NCI-H345 (cell line): ENCODE measurements at regions not wholly inside any gene's neighbourhood (a gene's known extent, or its start where the extent isn't known, plus 50 kb on each side); places are given as distances from the start of the nearest gene placed in this dataset.

ENCODE experiments used
- DNase-seq: peaks from one replicate; lab custom pipeline; 2025; lab: John Stamatoyannopoulos, UW

DNA sequence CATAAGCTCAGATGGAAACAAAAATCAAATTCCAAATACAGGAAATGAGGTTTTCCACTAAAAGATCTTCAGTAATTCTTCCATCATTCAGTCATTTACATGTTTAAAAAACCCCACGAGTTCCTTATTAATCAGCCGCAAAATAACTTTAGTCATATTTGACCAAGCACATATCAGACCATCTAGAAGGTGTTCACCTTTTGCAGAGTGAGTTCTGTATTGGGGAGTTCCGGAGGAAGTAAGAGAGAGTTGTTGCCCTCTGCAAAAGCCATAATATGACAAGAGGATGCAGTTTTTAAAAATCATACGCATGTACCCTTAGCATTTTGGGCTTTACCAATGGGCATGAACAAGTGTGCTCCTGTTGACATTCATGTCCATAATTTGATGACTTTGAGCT lies 61.6 kb downstream of the CCR1 start:
- DNase-seq, result no peak

GRCh38 chr3:46146021-46146420 lies 62.1 kb downstream of the CCR1 start:
- DNase-seq, result no peak

DNA sequence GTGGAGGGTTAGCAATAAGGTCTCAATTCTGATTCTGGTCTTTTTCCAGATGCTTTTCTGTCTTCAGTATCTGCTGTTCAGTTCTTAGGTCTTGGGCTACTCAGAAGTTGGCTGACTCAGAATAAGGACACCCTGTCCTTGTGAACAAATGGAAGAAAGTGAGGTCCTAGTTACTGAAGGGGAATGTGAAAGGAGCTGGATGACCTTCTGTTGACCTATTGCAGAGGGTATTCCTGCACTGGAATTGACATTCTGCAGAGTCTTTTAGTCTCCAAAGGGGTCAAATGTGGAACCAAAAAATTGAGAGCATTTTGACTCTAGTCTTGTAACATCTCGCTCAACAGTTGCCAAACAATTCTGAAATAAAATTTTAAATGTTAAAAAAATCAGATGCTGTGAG lies 63.0 kb downstream of the CCR1 start:
- no peak for DNase-seq

DNA sequence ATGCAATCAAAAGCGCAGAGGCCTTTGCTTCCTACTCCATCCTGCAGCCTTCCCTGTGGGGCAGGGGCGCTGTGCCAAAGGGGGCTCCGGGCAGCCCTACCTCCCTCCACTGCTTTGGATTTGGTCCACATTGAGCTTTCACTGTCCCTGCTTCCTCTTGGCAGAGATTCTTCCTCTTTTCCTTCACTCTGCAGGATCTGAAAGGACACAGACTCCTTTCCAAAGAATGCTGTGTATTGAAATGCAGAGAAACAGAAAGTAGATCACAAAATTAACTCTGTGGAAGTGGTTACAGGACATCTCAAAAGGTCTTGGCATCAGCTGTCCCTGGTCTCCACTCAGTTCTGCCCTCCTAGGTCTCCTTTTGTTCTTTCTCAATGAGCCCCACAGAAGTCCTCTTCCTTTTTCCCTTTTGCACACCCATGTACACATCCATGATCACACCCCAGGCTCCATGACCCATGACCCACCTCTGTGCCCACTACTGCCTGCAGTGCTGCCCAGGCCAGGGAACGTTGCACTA lies 64.1 kb downstream of the CCR1 start:
- no peak for DNase-seq

GRCh38 chr3:46141813-46142212 lies 66.3 kb downstream of the CCR1 start:
- DNase-seq, result no peak

GRCh38 chr3:46138581-46138980 lies 69.5 kb downstream of the CCR1 start:
- DNase-seq, result no peak

- no peak for DNase-seq
Observed at GRCh38 chr3:46135475-46135874, 72.6 kb downstream of the CCR1 start.

GRCh38 chr3:46133285-46133684 lies 74.8 kb downstream of the CCR1 start:
- DNase-seq, result no peak

DNA sequence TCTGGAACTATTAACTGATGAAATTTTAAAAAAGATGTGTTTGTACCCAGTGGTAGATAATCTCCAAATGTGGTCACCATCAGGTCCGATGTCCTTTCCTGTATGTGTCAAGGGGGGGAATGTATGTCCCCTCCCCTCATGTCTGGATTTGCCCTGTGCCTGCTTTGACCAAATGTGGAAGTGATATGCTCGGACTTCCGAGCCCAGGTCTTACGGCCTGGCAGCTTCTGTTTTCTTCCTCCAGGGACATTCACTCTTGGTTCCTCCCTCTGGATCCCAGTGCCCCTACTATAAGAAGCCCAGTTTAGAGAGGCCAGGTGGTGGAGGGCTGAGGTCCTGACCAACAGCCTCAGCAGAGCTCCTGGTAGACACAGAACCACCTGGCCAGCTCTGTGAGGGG lies 75.5 kb downstream of the CCR1 start:
- no peak for DNase-seq

DNA sequence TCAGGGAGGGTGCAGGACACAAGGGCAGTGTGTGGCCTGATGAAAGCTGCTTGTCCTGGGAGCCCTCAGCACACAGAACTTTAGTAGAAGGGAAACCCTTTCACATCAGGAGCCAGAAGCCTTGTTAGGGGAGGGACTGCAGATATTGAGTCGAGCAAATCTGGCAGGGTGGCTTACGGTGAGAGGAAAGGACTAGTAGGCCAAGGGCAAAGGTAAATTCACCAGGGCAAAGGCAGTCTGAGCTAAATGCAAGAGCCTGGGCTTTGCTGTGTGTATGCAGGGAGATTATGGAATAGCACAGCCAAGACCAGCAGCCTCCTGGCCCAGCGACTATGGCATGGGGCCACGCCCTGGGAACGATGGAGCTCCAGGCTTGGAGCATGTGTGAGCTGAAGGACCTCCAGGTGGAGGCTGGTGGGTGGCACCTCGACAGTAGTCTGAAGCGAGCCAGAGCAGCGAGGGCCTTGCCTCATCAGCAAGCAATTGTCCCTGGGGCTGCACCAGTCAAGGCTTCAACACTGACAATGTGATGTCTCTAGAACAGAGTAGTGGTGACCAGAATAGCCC lies 76.1 kb downstream of the CCR1 start:
- DNase-seq, result no peak

DNA sequence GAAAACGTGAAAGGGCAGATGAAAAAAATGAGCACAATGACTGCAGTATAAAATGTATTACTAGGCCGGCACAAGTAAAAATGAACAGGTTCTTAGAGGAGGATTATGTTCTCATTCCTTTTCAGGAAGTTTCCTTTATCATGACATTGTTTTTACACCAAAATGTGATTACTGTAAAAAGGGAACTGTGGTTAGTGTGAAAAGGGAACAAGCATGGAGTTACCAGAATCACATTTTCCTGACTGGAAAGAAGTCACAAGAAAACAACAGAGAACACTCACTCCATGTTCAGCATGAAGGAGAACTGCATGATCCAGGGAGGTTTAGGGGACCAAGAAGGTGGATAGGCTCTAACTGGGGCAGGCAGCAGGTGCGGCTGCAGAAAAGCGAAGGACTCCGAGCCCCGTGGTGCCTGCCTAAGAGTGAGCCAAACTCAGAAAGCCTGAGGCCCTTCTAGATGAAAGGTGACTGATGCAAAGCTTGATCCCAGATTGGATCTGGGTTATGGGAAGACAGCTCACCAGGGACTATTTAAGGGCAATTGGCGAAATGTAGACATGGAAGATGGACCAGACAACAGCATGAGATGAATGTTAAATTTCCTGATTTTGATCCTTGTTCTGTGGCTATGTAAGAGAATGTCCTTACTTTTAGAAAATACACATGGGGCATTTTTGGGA lies 77.3 kb downstream of the CCR1 start:
- no peak for DNase-seq

DNA sequence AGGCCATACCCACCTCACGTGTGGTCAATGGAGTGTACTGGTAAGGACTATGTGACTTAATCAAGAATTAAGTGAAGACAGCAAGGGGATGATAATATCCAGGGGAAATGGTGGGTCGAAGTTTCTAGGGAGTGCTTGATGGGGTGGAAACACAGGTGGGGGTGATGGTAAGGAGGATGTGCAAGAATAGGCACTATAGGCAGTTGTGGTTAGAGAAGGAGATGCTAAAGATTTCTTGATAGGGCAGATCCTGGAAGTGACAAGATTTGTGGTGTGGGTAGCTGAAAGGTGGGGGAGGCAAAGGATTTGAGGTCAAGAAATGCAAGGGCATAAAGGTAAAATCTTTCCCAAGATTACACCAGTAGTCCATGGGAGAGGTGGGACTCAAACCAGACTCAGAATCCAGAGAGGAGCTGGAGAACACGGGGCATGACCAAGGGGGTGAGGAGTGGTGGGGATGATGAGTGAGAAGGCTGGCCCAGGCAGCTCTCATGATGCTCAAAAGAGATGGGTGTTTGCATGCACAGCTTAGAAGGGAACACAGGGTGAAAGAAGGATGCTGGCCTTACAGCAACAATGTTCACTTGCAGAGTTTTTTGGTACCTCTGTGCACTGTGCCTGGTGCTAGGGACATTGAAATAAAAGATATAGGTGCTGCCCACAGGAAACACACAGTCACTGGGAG lies 78.4 kb downstream of the CCR1 start:
- no peak for DNase-seq

- DNase-seq, result no peak
Observed at GRCh38 chr3:46127503-46127902, 80.6 kb downstream of the CCR1 start.

GRCh38 chr3:46124216-46125177 lies 83.6 kb downstream of the CCR1 start:
- DNase-seq, result no peak

GRCh38 chr3:46123646-46124045 lies 84.5 kb downstream of the CCR1 start:
- no peak for DNase-seq

DNA sequence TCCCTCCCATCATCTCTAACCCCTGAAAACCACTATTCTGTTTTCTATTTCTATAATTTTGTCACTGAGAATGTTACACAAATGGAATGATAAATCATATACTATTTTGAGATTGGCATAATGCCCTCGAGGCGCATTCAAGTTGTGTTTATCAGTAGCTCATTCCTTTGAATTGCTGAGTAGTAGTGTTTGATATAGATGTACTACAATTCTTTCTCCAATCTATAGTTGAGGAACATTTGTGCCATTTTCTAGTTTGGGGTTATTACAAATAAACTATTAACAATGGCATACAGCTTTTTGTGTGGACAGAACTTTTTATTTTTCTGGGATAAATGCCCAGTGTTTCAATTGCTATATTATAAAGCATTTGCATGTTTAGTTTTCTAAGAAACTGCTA lies 86.0 kb downstream of the CCR1 start:
- DNase-seq, result no peak

- no peak for DNase-seq
Observed at GRCh38 chr3:46120983-46121382, 87.1 kb downstream of the CCR1 start.

GRCh38 chr3:46119709-46120498 lies 88.2 kb downstream of the CCR1 start:
- DNase-seq, result no peak

GRCh38 chr3:46119253-46119652 lies 88.9 kb downstream of the CCR1 start:
- DNase-seq, result no peak

DNA sequence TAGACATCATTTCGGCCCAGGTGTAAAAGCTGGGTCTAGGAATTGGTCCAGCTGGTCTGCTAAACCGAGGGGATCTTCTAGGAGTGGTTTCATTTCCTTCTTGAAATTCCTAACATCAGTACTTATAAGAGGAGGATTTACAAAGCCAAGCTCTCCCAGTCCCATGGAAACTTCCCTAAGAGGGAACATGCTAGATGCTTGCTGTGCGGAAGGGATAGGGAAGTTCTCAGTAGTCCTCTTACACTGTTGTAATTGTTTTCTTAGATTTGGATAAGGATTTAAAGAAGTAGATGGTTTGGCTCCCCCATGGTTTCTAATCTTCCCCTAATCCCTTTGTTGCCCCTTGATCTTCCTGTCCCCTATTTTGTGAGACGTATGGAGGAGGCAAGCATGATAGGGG lies 89.7 kb upstream of the XCR1 start:
- no peak for DNase-seq

DNA sequence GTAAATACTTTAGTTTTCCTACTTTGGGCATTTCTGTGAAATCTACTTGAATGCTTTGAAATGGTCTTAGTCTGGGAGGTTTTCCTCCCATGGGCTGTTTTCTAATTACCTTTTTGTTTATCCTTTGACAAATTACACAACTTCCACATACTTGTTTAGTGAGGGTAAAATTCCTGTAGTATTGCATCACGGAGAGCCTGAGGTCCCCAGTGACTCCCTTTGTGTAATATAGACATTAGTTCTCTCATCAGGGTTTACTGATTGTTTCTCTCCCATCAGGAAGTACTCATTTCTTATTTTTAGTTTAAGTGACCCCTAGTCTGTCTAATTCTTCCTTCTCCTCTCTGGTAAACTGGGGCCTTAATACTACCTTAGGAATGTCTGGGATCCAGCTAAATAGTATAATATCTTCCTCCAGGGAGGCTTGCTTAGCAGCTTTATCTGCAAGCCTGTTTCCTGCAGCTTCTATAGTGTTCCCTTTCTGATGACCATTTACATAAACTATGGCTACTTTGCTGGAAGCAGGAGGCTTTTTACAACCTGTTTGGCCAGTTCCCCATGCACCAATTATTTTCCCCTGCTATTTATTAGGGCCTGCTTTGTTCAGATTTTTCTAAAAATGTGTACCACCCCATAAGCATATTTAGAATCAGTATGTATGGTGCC lies 87.2 kb upstream of the XCR1 start:
- no peak for DNase-seq
